GM23248 (cell line): ENCODE measurements at regions not wholly inside any gene's neighbourhood (a gene's known extent, or its start where the extent isn't known, plus 50 kb on each side); places are given as distances from the start of the nearest gene placed in this dataset.

Experiments used
- EZH2 ChIP-seq: fragments of 200-600 bp; sonication (generic); IDR thresholded peaks from 2 replicates; pipeline ENCODE4 v1.6.1; 2018; ENCODE audit warnings: antibody characterized with exemption, mild to moderate bottlenecking; ENCODE audit not compliant: insufficient read depth, poor library complexity, severe bottlenecking
- EZH2phosphoT487 ChIP-seq: fragments of 200-600 bp; sonication (generic); IDR thresholded peaks from 2 replicates; pipeline ENCODE4 v1.6.1; 2018; ENCODE audit warnings: antibody characterized with exemption, moderate library complexity, mild to moderate bottlenecking, low read depth; ENCODE audit not compliant: insufficient read depth

GRCh38 chr3:153026026-153026425 is 136.0 kb upstream of the RAP2B start:
- no peak for TF ChIP-seq EZH2
- TF ChIP-seq EZH2phosphoT487, result no peak
